ENCODE measurements at regions not wholly inside any gene's neighbourhood (a gene's known extent, or its start where the extent isn't known, plus 50 kb on each side); places are given as distances from the start of the nearest gene placed in this dataset.

GRCh38 chr7:96418581-96418980 lies 96.7 kb upstream of the SLC25A13 start:
- no peak for ATAC-seq (ENCODE audit: low FRiP score in 2 of 2)
- H3K36me3 ChIP-seq = no peaks in the 10 kb centered on the region
- TF ChIP-seq, protein P1, sequence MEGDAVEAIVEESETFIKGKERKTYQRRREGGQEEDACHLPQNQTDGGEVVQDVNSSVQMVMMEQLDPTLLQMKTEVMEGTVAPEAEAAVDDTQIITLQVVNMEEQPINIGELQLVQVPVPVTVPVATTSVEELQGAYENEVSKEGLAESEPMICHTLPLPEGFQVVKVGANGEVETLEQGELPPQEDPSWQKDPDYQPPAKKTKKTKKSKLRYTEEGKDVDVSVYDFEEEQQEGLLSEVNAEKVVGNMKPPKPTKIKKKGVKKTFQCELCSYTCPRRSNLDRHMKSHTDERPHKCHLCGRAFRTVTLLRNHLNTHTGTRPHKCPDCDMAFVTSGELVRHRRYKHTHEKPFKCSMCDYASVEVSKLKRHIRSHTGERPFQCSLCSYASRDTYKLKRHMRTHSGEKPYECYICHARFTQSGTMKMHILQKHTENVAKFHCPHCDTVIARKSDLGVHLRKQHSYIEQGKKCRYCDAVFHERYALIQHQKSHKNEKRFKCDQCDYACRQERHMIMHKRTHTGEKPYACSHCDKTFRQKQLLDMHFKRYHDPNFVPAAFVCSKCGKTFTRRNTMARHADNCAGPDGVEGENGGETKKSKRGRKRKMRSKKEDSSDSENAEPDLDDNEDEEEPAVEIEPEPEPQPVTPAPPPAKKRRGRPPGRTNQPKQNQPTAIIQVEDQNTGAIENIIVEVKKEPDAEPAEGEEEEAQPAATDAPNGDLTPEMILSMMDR (IDR thresholded peaks at IDR 0.05) = no peak
- no peak for TF ChIP-seq POLR2AphosphoS5 (IDR thresholded peaks at IDR 0.05)
- TF ChIP-seq POLR2A (IDR thresholded peaks at IDR 0.05) = no peak
- TF ChIP-seq EP300 (IDR thresholded peaks at IDR 0.05) = no peak
- H3K27ac ChIP-seq = no peak overlapping the region
- H3K27me3 ChIP-seq = no peaks in the 10 kb centered on the region
- H3K4me1 ChIP-seq = no peaks in the 10 kb centered on the region
- no peaks in the 10 kb centered on the region for H3K9me3 ChIP-seq
- H3K4me3 ChIP-seq = no peak overlapping the region
- no peak for DNase-seq
- WGBS, 2 donors = 82 to 93% methylated on average over 1 of the region's 1 CpG

DNA sequence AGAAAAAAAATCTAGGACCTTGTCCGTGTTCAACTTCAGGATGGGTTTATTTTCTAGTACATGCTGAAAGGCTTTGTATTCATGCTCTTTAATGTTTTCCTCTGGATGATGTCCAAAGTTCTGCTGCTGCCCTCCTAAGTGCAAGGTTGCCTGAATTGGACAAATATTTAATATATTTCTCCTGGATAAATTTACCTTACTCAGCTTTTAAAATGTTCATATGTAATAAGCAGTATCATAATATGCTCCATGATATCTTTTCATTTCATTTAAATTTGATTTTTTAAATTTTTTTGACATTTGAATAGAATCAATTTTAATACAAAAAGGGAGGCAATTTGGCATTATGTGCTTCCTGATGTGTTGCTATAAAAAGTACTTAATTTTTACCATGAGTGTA lies 95.9 kb upstream of the SLC25A13 start:
- H3K27ac ChIP-seq = no peak overlapping the region
- no peaks in the 10 kb centered on the region for H3K9me3 ChIP-seq
- ATAC-seq (ENCODE audit: low FRiP score in 2 of 2) (no peak), DNase-seq (no peak)
- no peak overlapping the region for H3K4me3 ChIP-seq
- TF ChIP-seq EP300 (IDR thresholded peaks at IDR 0.05) (no peak), POLR2A (IDR thresholded peaks at IDR 0.05) (no peak), POLR2AphosphoS5 (IDR thresholded peaks at IDR 0.05) (no peak)
- TF ChIP-seq, protein P1 (IDR thresholded peaks at IDR 0.05) = no peak
- H3K27me3 ChIP-seq = no peaks in the 10 kb centered on the region
- 57 to 63% methylated on average over 1 of the region's 1 CpG for WGBS, 2 donors
- H3K4me1 ChIP-seq = no peaks in the 10 kb centered on the region
- H3K36me3 ChIP-seq = no peaks in the 10 kb centered on the region

GRCh38 chr7:96416599-96416998 lies 94.7 kb upstream of the SLC25A13 start:
- 22 to 52% methylated on average over 1 of the region's 1 CpG for WGBS, 2 donors
- TF ChIP-seq, protein P1 (IDR thresholded peaks at IDR 0.05) = no peak
- TF ChIP-seq POLR2AphosphoS5 (IDR thresholded peaks at IDR 0.05) = no peak
- TF ChIP-seq POLR2A (IDR thresholded peaks at IDR 0.05) = no peak
- no peak for TF ChIP-seq EP300 (IDR thresholded peaks at IDR 0.05)
- Histone ChIP-seq H3K27ac (no peak overlapping the region), H3K4me1 (no peaks in the 10 kb centered on the region), H3K9me3 (no peaks in the 10 kb centered on the region), H3K27me3 (no peaks in the 10 kb centered on the region), H3K36me3 (no peaks in the 10 kb centered on the region), H3K4me3 (no peak overlapping the region)
- no peak for ATAC-seq (ENCODE audit: low FRiP score in 2 of 2)
- DNase-seq = no peak

- no peaks in the 10 kb centered on the region for H3K4me1 ChIP-seq
- DNase-seq (no peak), ATAC-seq (ENCODE audit: low FRiP score in 2 of 2) (no peak)
- no peaks in the 10 kb centered on the region for H3K36me3 ChIP-seq
- 67 to 80% methylated on average over 3 of the region's 3 CpGs for WGBS, 2 donors
- no peaks in the 10 kb centered on the region for H3K9me3 ChIP-seq
- no peak for TF ChIP-seq EP300 (IDR thresholded peaks at IDR 0.05)
- TF ChIP-seq POLR2A (IDR thresholded peaks at IDR 0.05) = no peak
- no peak for TF ChIP-seq POLR2AphosphoS5 (IDR thresholded peaks at IDR 0.05)
- TF ChIP-seq, protein P1 (IDR thresholded peaks at IDR 0.05) = no peak
- H3K27me3 ChIP-seq = no peaks in the 10 kb centered on the region
- no peak overlapping the region for H3K27ac ChIP-seq
- no peak overlapping the region for H3K4me3 ChIP-seq
These were observed 94.2 kb upstream of the SLC25A13 start for GRCh38 chr7:96416116-96416515.

GRCh38 chr7:96415293-96415940 lies 93.5 kb upstream of the SLC25A13 start:
- DNase-seq = peak in 1 of 2 donors; percentile 37
- Histone ChIP-seq H3K36me3 (no peaks in the 10 kb centered on the region), H3K27me3 (no peaks in the 10 kb centered on the region), H3K27ac (no peak overlapping the region), H3K9me3 (no peaks in the 10 kb centered on the region), H3K4me1 (no peaks in the 10 kb centered on the region), H3K4me3 (no peak overlapping the region)
- TF ChIP-seq, protein P1 (IDR thresholded peaks at IDR 0.05) = no peak
- no peak for TF ChIP-seq POLR2A (IDR thresholded peaks at IDR 0.05)
- no peak for TF ChIP-seq EP300 (IDR thresholded peaks at IDR 0.05)
- no peak for TF ChIP-seq POLR2AphosphoS5 (IDR thresholded peaks at IDR 0.05)
- 76 to 78% methylated on average over 3 of the region's 3 CpGs for WGBS, 2 donors
- ATAC-seq (ENCODE audit: low FRiP score in 2 of 2) = no peak
